Mesenchymal stem cell (in vitro differentiated cells and primary cell): ENCODE measurements at regions not wholly inside any gene's neighbourhood (a gene's known extent, or its start where the extent isn't known, plus 50 kb on each side); places are given as distances from the start of the nearest gene placed in this dataset.

Experiments used
- DNase-seq: peaks from one replicate; pipeline ENCODE4 v3.0.0-alpha.2; 2013
- H2AFZ ChIP-seq: one replicate; pipeline ENCODE4 v1.6.1; 2013; ENCODE audit warnings: low read depth, mild to moderate bottlenecking, control low read depth, inconsistent platforms, low read length, moderate library complexity
- H2AK5ac ChIP-seq: 2 replicates; pipeline ENCODE4 v1.6.1; 2013; ENCODE audit warnings: low read length, moderate library complexity, mild to moderate bottlenecking, inconsistent platforms; ENCODE audit not compliant: severe bottlenecking
- H2BK120ac ChIP-seq: one replicate; pipeline ENCODE4 v1.6.1; 2013; ENCODE audit warnings: low read depth, mild to moderate bottlenecking, inconsistent platforms, low read length, moderate library complexity
- H2BK12ac ChIP-seq, 2 experiments: one replicate each; pipeline ENCODE4 v1.6.1; 2013; ENCODE audit warnings: inconsistent platforms in 2 of 2, low read length in 2 of 2, mild to moderate bottlenecking in 2 of 2, moderate library complexity in 2 of 2, control low read depth in 1 of 2
- H2BK15ac ChIP-seq: one replicate; pipeline ENCODE4 v1.6.1; 2013; ENCODE audit warnings: mild to moderate bottlenecking, low read depth, inconsistent platforms; ENCODE audit not compliant: poor library complexity, severe bottlenecking
- H2BK5ac ChIP-seq: 2 replicates; pipeline ENCODE4 v1.6.1; 2013; ENCODE audit warnings: low read depth, mild to moderate bottlenecking, low read length, control low read depth, inconsistent platforms; ENCODE audit not compliant: poor library complexity, severe bottlenecking
- H3K14ac ChIP-seq, 2 experiments: one replicate each; pipeline ENCODE4 v1.6.1; 2013; ENCODE audit warnings: inconsistent platforms in 2 of 2, low read length in 2 of 2, control low read depth in 1 of 2, mild to moderate bottlenecking in 1 of 2, moderate library complexity in 1 of 2
- H3K18ac ChIP-seq, 2 experiments: one replicate each; pipeline ENCODE4 v1.6.1; 2013; ENCODE audit warnings: inconsistent platforms in 2 of 2, low read length in 2 of 2, control low read depth in 1 of 2, low read depth in 1 of 2, mild to moderate bottlenecking in 1 of 2
- H3K23ac ChIP-seq, 2 experiments: one replicate each; pipeline ENCODE4 v1.6.1; 2013; ENCODE audit warnings: inconsistent platforms in 2 of 2, low read length in 2 of 2, mild to moderate bottlenecking in 2 of 2, moderate library complexity in 2 of 2, control low read depth in 1 of 2
- H3K27ac ChIP-seq: 2 replicates; pipeline ENCODE4 v1.5.1; 2013; ENCODE audit warnings: mild to moderate bottlenecking, moderate library complexity, low read length, control low read depth, inconsistent platforms; ENCODE audit not compliant: poor library complexity, severe bottlenecking
- H3K27me3 ChIP-seq, 2 experiments: 2 replicates each; pipeline versions ENCODE4 v1.6.1 to v1.7.0; 2013; ENCODE audit warnings: low read length in 2 of 2, mild to moderate bottlenecking in 2 of 2, moderate library complexity in 2 of 2, control low read depth in 1 of 2, inconsistent platforms in 1 of 2; ENCODE audit not compliant: control insufficient read depth in 1 of 2, insufficient read depth in 1 of 2
- H3K36me3 ChIP-seq, 2 experiments: 2 replicates each; pipeline versions ENCODE4 v1.6.1 to v1.7.0; 2013; ENCODE audit warnings: low read length in 2 of 2, control low read depth in 1 of 2, inconsistent platforms in 1 of 2, low read depth in 1 of 2, mild to moderate bottlenecking in 1 of 2; ENCODE audit not compliant: insufficient read depth in 2 of 2, control insufficient read depth in 1 of 2
- H3K4ac ChIP-seq, 2 experiments: one replicate each; pipeline ENCODE4 v1.6.1; 2013; ENCODE audit warnings: inconsistent platforms in 2 of 2, low read length in 2 of 2, mild to moderate bottlenecking in 2 of 2, moderate library complexity in 2 of 2, control low read depth in 1 of 2, low read depth in 1 of 2
- H3K4me1 ChIP-seq: 2 replicates; pipeline ENCODE4 v1.6.1; 2013; ENCODE audit warnings: low read depth, low read length, control low read depth; ENCODE audit not compliant: control insufficient read depth, insufficient read depth
- H3K4me2 ChIP-seq: 2 replicates; pipeline ENCODE4 v1.6.1; 2013; ENCODE audit warnings: low read length, mild to moderate bottlenecking, inconsistent platforms; ENCODE audit not compliant: poor library complexity, severe bottlenecking
- H3K4me3 ChIP-seq, 2 experiments: 2 replicates each; pipeline versions ENCODE4 v1.5.1 to v1.7.0; 2013; ENCODE audit warnings: low read length in 2 of 2, mild to moderate bottlenecking in 2 of 2, control low read depth in 1 of 2, low read depth in 1 of 2; ENCODE audit not compliant: insufficient read depth in 1 of 2
- H3K79me1 ChIP-seq: replicated peaks from 2 replicates; pipeline ENCODE4 v1.6.1; 2013; ENCODE audit warnings: mild to moderate bottlenecking, control low read depth, low read length, inconsistent platforms; ENCODE audit not compliant: poor library complexity, severe bottlenecking
- H3K9ac ChIP-seq: 2 replicates; pipeline ENCODE4 v1.7.0; 2013; ENCODE audit warnings: mild to moderate bottlenecking, low read length, moderate library complexity
- H3K9me3 ChIP-seq: 2 replicates; pipeline ENCODE4 v1.7.0; 2013; ENCODE audit warnings: mild to moderate bottlenecking, low read length; ENCODE audit not compliant: control insufficient read depth
- H4K8ac ChIP-seq: one replicate; pipeline ENCODE4 v1.6.1; 2013; ENCODE audit warnings: inconsistent platforms, mild to moderate bottlenecking, low read length, moderate library complexity
- H4K91ac ChIP-seq: one replicate; pipeline ENCODE4 v1.6.1; 2013; ENCODE audit warnings: mild to moderate bottlenecking, low read length, inconsistent platforms
- WGBS: methylation state at CpG from one replicate; pipeline ENCODE4 v1.1.7; 2013; ENCODE audit warnings: mixed read lengths; 5-methylcytosine and 5-hydroxymethylcytosine counted together

DNA sequence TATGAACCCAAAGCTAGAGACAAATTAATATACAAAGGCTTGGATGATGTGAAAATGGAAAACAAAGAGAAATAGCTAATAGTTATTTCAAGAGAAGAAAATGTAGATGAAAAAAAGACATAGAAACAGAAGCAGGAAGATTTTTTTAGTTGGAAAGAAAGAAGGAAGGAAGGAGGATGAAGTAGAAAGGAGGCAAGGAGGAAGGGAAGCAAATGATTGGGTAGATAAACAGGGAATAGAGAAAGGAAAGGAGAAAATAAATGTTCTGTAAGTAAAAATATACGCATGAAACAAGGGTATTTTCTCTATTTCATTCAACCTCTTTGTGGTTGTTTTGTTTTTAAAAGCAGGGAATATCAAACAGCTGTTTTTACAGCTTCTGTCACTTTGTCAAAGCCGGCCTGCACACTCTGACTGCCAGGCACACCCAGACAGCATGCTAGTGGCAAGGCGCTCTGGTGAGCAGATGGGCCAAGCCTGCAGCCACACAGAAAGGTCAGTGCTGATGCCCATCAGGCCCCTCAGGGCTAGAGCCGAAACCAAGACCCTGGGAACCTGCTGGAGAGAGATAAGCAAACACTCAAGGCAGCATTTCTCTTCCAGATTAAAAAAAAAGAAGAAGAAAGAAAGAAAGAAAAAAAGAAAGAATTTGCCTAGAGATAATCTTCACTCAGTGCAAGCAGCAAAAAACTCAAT, 72.9 kb upstream of the CTTNBP2NL start:
- Histone ChIP-seq H2AK5ac (no peak overlapping the region), H4K8ac (no peak overlapping the region), H3K36me3 (no peaks in the 10 kb centered on the region), H2BK15ac (no peak overlapping the region), H4K91ac (no peak overlapping the region), H3K27ac (no peak overlapping the region), H3K9me3 (no peaks in the 10 kb centered on the region), H2BK120ac (no peak overlapping the region), H3K18ac (no peak overlapping the region), H2AFZ (no peak overlapping the region), H3K4me1 (no peaks in the 10 kb centered on the region), H3K14ac (no peak overlapping the region), H3K4me3 (no peak overlapping the region), H3K9ac (no peak overlapping the region), H3K4ac (no peak overlapping the region), H3K4me2 (no peak overlapping the region), H2BK5ac (no peak overlapping the region), H2BK12ac (no peak overlapping the region), H3K79me1 (no peaks in the 10 kb centered on the region), H3K23ac (no peak overlapping the region), H3K27me3 (peaks cover 3 to 29% of the 10 kb centered on the region in 2 experiments)
- 74% methylated on average over 2 of the region's 4 CpGs for WGBS
- DNase-seq: no peak

- Histone ChIP-seq H3K9ac (no peak overlapping the region), H3K36me3 (no peaks in the 10 kb centered on the region), H3K79me1 (no peaks in the 10 kb centered on the region), H3K4me1 (no peaks in the 10 kb centered on the region), H2AFZ (no peak overlapping the region), H3K9me3 (no peaks in the 10 kb centered on the region), H3K18ac (no peak overlapping the region), H2BK12ac (no peak overlapping the region), H3K23ac (no peak overlapping the region), H2AK5ac (no peak overlapping the region), H2BK5ac (no peak overlapping the region), H3K27ac (no peak overlapping the region), H3K4ac (no peak overlapping the region), H3K14ac (no peak overlapping the region), H4K8ac (no peak overlapping the region), H2BK120ac (no peak overlapping the region), H4K91ac (no peak overlapping the region), H2BK15ac (no peak overlapping the region), H3K27me3 (peaks cover 8 to 37% of the 10 kb centered on the region in 2 experiments), H3K4me2 (no peak overlapping the region), H3K4me3 (no peak overlapping the region)
- 30% methylated on average over 15 of the region's 15 CpGs for WGBS
- no peak for DNase-seq
Measured at GRCh38 chr1:112325504-112325903, 70.5 kb upstream of the CTTNBP2NL start.

DNA sequence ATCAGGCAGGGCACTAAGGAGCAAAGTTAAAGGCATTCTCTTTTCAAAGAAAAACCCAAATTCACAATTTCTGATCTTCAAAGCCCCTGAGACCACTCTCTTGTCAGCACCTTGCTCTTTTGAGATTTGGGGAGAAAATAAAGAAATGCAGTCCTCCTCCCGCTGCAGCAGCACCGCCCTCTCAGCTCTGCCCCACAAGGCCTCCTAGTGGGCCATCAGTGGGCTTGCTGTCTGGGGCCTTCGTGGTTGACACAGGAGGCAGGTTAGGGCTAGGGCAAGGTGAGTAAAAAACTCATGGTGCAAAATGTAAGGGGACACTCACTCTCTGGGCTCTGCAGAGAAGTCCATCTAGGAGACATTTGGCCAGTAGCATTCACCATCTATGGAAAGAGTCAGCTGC, 67.4 kb upstream of the CTTNBP2NL start:
- no peak overlapping the region for H2BK15ac ChIP-seq
- H3K27ac ChIP-seq: no peak overlapping the region
- no peak for DNase-seq
- no peak overlapping the region for H4K91ac ChIP-seq
- 85% methylated on average over 3 of the region's 3 CpGs for WGBS
- H2BK12ac ChIP-seq: no peak overlapping the region
- H3K27me3 ChIP-seq: peaks cover 12 to 41% of the 10 kb centered on the region in 2 experiments
- H3K4ac ChIP-seq: no peak overlapping the region
- H3K79me1 ChIP-seq: no peaks in the 10 kb centered on the region
- H2AK5ac ChIP-seq: no peak overlapping the region
- H2BK120ac ChIP-seq: no peak overlapping the region
- H3K4me3 ChIP-seq: no peak overlapping the region
- no peak overlapping the region for H3K9ac ChIP-seq
- H3K14ac ChIP-seq: no peak overlapping the region
- H2BK5ac ChIP-seq: no peak overlapping the region
- H3K9me3 ChIP-seq: no peaks in the 10 kb centered on the region
- H3K23ac ChIP-seq: no peak overlapping the region
- no peaks in the 10 kb centered on the region for H3K4me1 ChIP-seq
- H3K36me3 ChIP-seq: no peaks in the 10 kb centered on the region
- H3K4me2 ChIP-seq: no peak overlapping the region
- no peak overlapping the region for H3K18ac ChIP-seq
- no peak overlapping the region for H4K8ac ChIP-seq
- no peak overlapping the region for H2AFZ ChIP-seq

DNA sequence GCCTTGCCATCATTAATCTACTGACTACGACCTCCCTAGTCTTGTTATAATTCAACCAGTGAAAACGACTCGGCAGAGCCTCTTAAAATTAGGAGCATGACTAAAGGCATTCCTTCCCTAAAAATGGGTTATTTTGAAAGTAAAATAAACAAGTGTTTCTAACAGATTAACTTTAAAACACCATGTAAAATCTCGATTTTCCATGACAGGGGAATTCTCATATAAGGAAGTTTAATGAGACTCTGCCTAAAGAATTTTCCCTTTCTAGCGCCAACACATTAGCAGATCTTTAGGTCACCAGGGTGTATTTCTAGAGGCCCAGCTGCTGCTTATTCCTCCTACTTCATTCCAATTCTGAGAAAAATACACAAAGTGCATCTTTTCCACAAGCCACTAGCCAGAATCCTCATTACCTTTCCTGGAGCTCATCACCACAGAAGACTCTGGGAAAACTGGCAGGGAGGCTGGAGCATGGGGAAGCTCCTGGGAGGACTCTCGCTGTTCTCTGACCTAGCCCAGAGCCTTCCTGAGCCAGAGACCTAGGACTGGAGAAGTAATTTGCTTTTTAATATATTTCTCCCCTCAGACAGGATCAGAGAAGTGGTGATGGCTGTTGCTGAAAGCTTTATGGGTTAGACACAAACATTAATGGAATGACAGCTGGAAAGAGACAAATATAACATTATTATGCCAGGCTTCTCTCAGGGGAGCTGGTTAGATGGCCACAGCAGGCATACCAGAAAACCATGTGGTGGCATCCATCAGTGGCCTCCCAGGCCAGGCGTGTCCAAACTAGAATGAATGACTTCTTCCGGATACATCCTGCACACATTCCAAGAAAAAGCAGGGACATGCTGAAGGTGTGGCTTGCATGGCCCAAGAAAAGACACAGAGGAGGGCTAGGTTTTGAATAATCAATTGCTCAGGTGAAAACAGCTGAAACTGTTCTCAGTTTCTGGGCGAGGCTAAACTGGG, 63.6 kb upstream of the CTTNBP2NL start:
- Histone ChIP-seq H2BK15ac (no peak overlapping the region), H4K91ac (no peak overlapping the region), H3K4me2 (no peak overlapping the region), H2BK12ac (no peak overlapping the region), H2AFZ (no peak overlapping the region), H3K27me3 (peaks cover 9 to 63% of the 10 kb centered on the region in 2 experiments), H3K4ac (no peak overlapping the region), H2BK5ac (no peak overlapping the region), H3K23ac (no peak overlapping the region), H4K8ac (peak overlapping the region; percentile 47), H2BK120ac (no peak overlapping the region), H3K4me1 (no peaks in the 10 kb centered on the region), H2AK5ac (no peak overlapping the region), H3K36me3 (no peaks in the 10 kb centered on the region), H3K4me3 (no peak overlapping the region), H3K79me1 (no peaks in the 10 kb centered on the region), H3K14ac (no peak overlapping the region), H3K18ac (no peak overlapping the region), H3K9ac (no peak overlapping the region), H3K9me3 (no peaks in the 10 kb centered on the region), H3K27ac (no peak overlapping the region)
- no peak for DNase-seq
- WGBS: 86% methylated on average over 6 of the region's 9 CpGs
